ENCODE measurements at regions not wholly inside any gene's neighbourhood (a gene's known extent, or its start where the extent isn't known, plus 50 kb on each side); places are given as distances from the start of the nearest gene placed in this dataset.
"Not testable (repeated sequence)": the region's sequence is repeated elsewhere in the genome, so short reads cannot be mapped to it uniquely, and the experiment has no call there.

DNA sequence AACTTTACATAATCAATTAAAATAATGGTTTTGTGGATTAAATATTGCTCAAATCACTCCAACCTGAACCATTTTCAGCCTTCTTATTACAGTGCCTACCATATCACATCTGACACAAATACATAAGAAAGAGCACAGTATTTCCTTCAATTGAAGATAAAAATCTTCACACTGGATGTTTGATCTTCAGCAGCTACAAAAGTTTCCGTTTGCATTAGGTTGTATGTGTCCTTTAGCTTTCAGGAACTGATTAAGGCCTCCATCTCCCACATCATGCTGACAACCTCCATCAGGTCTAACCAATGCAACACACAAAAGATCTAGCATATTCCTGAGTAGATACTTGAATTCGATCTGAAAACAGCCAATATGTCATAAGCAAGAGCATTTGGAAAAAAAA, 195.1 kb upstream of the NR5A2 start:
- no peak for DNase-seq

DNA sequence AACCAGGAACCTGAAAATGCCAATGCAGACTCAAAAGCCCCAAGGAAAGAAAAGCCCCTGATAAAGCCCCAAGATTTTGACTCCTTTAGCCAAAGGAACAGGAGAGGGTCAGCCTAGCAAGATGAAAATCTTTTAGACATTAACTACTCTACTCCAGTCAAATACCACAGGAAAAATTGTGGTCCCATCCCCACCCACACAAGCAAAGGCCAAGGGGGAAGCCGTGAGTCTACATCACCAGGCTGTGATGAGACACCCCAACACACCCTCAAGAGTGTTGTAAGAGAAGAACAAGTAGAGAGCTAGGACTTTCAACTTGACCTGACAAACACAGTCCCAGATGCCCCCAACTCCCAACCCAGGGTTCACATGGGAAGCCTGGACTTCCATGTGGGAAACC, 192.8 kb upstream of the NR5A2 start:
- no peak for DNase-seq

DNA sequence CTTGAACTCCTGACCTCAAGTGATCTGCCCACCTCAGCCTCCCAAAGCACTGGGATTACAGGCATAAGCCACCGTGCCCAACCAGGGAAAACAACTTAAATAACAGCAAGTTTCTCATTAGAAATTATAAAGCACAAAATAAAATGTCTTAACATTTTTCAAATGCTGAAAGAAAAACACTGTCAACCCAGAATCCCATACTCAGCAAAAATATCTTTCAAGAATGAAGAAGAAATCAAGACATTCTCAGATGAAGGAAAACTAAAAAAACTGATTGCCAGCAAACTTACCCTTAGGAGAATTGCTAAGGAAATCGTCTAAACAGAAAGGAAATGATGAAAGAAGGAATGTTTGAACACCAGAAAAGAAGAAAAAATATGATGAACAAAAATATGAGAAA, 191.1 kb upstream of the NR5A2 start:
- DNase-seq = no peak

- DNase-seq = no peak
Observed at GRCh38 chr1:199837321-199837720, 190.2 kb upstream of the NR5A2 start.

- DNase-seq = not testable (repeated sequence)
Observed at GRCh38 chr1:199839608-199840007, 187.9 kb upstream of the NR5A2 start.

DNA sequence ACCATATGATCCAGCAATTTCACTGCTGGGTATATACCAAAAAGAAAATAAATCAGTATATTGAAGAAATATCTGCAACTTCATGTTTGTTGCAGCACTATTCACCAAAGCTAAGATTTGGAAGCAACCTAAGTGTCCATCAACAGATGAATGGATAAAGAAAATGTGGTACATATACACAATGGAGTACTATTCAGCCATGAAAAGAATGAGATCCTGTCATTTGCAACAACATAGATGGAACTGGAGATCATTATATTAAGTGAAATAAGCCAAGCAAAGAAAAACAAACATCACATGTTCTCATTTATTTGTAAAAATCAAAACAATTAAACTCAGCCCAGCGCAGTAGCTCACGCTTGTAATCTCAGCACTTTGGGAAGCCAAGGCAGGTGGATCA, 184.4 kb upstream of the NR5A2 start:
- not testable (repeated sequence) for DNase-seq

- DNase-seq = no peak
Observed at GRCh38 chr1:199843861-199844260, 183.6 kb upstream of the NR5A2 start.

DNA sequence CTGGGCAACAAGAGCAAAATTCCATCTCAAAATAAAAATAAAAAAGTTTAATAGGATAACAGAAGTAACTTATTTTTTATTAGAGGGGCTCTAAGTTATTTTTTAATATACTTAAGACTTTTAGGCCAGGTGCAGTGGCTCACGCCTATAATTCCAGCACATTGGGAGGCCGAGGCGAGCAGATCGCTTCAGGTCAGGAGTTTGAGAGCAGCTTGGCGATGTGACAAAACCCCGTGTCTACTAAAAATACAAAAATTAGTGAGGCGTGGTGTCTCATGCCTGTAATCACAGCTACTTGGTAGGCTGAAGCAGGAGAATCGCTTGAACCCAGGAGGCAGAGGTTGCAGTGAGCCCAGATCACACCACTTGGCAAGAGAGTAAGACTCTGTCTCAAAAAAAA, 180.5 kb upstream of the NR5A2 start:
- no peak for DNase-seq

DNA sequence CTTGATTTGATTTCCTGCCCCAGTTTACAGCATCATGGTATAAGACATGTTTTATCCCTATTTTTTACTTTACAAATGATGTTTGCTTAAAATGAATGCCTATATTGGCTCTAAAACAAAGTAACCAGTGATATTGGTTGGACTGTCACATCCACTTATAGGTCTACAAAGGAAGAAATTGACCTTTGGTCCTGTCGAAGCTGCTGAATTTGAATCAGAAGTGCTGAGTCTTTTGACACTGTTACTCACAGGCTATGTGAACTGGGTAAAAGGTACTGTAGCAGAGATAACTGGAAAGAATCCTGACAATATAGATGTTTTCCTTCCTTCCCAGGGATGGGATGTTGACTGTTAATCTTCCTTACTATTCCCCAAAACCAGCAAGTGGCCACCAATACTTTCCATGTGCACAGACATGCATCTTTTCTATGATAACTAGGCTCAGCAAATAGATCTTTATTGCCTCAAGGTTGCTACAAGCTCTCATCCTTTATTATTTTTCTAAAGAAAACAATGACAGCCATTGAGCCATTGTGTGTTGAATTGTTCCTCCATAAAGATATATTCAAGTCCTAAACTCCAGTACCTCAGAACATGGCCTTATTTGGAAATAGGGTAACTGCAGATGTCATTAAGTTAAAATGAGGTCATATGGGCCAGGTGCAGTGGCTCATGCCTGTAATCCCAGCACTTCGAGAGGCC, 175.9 kb upstream of the NR5A2 start:
- no peak for DNase-seq

GRCh38 chr1:199854686-199855321, 172.7 kb upstream of the NR5A2 start:
- no peak for DNase-seq

DNA sequence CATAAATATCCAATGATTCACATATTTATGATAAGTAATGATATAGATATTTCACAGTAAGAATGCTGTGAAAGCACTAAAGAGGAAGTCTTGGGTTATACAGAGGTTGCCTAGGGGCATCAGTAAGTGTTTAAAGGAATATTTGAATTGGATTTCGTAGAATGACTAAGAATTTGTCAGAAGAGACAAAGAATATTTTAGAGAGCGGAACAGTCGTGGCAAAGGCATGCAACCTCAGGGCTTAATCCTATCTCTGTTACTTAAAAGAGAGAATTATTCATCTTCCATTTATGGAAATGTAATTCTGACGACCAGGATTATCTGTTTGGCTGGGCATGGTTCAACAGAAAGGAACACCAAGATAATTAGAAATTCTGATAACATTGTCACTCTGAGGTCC, 171.9 kb upstream of the NR5A2 start:
- DNase-seq = no peak

DNA sequence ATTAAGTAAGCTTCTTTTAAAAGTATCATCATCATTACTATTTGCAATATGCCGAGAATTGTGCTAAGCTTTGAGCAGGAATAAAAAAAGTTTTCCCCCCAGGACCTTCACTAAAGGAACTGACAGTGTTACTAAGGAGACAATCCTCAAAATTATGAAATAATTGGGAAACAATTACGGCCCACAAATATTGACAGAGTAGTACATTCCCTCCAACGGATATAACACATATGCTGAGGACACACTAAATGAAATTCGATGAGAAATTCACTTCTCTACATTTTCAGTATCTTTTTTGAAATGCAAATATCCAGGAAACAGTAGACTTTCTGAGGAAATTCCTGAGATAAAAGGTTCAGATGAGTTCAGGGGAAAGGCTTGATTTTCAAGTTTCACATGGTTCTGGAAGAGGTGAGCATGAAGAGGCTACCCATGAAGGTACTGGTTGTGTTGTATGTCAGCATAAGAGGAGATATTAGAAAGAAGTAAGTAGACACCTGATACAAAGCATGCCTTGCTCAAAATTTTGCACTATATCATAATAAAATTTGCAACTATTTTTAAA, 171.2 kb upstream of the NR5A2 start:
- no peak for DNase-seq

GRCh38 chr1:199857108-199857507, 170.4 kb upstream of the NR5A2 start:
- DNase-seq = no peak

DNA sequence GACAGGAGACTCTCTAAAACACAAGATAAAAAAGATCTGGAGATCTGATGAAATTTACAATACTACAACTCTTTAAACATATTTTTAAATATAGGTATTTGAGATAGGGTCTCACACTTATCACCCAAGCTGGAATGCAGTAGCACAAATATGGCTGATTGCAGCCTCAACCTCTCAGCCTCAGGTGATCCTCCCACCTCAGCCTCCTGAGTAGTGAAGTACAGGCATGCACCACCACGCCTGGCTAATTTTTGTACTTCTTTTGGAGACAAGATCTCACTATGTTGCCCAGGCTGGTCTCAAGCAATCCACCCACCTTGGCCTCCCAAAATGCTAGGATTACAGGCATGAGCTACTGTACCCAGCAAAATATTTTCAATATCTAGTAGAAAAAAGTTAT, 170.0 kb upstream of the NR5A2 start:
- no peak for DNase-seq

GRCh38 chr1:199858171-199858570, 169.3 kb upstream of the NR5A2 start:
- DNase-seq = no peak

DNA sequence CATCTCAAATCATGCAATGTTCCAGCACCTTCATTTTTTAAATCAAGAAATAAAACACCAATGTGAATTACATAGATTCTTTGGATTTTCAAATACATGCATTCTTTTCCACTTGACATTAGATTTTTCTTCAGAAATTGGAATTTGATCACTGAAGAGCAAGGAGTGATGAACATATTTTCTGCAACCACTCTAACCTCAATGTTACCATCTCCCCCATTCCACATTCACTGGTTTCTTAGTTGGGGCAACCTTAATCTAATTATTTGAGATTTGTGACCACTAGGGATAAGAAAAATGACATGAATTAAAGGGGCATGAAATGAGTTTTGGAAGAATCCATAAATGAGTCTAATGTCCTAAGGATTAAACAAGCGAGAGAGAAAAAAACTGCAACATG, 168.7 kb upstream of the NR5A2 start:
- DNase-seq = no peak

DNA sequence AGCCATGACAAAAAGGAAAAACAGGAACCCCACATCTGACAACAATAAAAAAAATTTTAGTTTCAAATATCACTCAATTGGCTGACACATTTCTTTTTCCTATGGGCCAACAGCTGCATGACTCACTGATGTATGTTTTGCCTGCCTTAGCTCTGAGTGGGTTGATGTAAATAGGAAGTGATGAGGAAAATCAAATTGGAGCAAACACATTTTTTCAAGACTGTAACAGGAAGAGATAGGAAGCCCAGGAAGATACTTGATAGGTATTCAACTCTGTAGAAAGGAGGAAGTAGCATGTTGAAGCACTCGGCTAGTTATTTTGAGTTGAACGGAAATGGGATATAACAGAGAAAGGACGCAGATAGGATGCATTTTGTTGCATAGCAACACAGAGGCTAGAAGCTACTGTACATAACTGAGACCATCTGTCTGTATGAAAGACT, 168.0 kb upstream of the NR5A2 start:
- DNase-seq = no peak

GRCh38 chr1:199861020-199861795, 166.3 kb upstream of the NR5A2 start:
- DNase-seq = no peak

GRCh38 chr1:199862047-199862446, 165.5 kb upstream of the NR5A2 start:
- DNase-seq = no peak

GRCh38 chr1:199866210-199866617, 161.3 kb upstream of the NR5A2 start:
- DNase-seq = no peak

GRCh38 chr1:199867601-199868000, 159.9 kb upstream of the NR5A2 start:
- no peak for DNase-seq

- DNase-seq = no peak
Observed at GRCh38 chr1:199868777-199869176, 158.7 kb upstream of the NR5A2 start.

DNA sequence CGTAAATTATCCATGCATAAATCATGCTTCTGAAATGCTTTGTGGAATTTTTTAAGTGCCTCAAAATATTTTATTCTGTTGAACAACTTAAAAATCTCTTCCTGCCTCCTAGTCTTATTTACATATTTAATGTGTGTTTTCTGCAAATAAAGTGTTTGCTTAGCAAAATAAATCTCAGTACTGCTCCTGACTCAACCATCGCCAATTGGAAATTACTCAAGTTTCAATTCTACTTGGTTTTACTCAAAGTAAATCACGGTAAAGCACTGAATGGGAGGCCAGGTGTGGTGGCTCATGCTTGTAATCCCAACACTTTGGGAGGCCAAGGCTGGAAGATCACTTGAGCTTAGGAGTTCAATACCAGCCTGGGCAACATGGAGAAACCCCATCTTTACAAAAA, 152.2 kb upstream of the NR5A2 start:
- DNase-seq = no peak

DNA sequence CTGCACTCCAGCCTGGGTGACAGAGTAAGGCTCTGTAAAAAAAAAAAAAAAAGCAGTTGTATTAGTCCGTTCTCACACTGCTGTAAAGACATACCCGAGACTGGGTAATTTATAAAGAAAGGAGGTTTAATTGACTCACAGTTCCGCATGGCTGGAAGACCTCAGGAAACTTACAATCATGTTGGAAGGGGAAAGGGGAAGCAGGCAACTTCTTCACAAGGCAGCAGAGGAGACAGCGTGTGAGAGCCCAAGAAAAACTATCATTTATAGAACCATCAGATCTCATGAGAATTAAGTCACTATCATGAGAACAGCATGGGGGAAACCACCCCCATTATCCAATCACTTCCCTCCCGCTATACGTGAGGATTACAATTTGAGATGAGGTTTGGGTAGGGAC, 151.7 kb upstream of the NR5A2 start:
- no peak for DNase-seq

Data from activated T-cell treated with anti-CD3 and anti-CD28 coated beads, Interleukin-2, amount 50 U/mL, for 1 hour (primary cell).